Activated naive CD4-positive, alpha-beta T cell (primary cell): ENCODE measurements at regions not wholly inside any gene's neighbourhood (a gene's known extent, or its start where the extent isn't known, plus 50 kb on each side); places are given as distances from the start of the nearest gene placed in this dataset.
"Not testable (repeated sequence)": the region's sequence is repeated elsewhere in the genome, so short reads cannot be mapped to it uniquely, and the experiment has no call there.

ENCODE experiments used
- DNase-seq, 4 experiments: peaks; one replicate each; lab custom pipeline; 2025; lab: John Stamatoyannopoulos, UW

DNA sequence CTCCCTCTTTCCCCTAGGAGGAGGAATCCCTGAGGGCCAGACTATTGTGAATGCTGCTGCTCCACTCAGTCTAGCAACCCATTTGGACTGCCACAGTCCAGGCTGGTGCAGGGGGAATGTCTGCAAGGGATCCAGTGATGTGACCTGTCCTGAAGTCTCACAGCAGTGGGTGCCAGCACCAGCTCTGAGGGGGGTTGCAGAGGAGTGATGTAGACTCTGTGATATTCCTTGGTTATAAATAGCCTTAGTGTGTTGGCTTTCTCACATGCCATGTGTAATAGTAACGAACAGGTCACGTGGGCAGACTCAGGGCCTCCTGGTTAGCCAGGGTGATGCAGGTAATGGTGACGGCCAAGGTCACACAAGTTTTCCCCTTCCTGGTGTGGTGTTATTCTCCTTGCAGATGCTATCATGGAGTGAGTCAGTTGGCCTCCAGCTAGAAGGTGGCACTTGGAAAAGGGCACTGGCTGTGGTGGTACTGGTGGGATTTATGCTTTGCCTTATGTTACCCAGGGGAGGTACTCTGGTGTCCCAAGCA lies 404.4 kb downstream of the UTRN start:
- DNase-seq: no peak

- DNase-seq: no peak
These were observed 405.0 kb downstream of the UTRN start for GRCh38 chr6:144690133-144690532.

DNA sequence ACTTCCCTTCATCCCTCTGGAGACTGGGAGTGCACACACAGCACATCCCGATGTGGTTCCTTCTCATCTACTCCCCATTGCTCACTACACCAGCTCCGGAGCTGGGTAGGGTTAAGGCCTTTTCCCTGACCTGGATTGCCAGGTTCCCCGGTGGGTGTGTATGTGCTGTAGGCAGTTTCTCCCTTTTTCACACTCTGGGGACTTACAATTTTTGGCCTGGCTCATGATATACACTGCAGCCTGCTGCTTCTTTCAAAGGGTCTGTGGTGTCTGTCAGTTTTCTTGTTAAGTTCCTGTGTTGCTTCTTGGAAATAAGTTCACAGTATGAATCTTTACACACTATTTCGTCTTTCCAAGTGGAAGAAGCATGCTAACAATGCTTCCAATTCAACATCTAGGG lies 405.5 kb downstream of the UTRN start:
- DNase-seq: no peak

DNA sequence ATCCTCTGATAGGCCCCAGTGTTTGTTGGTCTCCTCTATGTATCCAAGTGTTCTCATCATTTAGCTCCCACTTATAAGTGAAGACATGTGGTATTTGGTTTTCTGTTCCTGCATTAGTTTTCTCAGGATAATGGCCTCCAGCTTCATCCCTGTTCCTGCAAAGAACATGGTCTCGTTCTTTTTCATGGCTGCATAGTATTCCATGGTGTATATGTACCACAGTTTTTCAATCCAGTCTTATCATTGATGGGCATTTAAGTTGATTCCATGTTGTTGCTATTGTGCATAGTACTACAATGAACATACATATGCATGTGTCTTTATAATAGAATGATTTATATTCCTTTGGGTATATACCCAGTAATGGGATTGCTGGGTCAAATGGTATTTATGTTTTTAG lies 406.9 kb downstream of the UTRN start:
- not testable (repeated sequence) for DNase-seq

GRCh38 chr6:144695858-144696533 lies 410.9 kb downstream of the UTRN start:
- no peak for DNase-seq

DNA sequence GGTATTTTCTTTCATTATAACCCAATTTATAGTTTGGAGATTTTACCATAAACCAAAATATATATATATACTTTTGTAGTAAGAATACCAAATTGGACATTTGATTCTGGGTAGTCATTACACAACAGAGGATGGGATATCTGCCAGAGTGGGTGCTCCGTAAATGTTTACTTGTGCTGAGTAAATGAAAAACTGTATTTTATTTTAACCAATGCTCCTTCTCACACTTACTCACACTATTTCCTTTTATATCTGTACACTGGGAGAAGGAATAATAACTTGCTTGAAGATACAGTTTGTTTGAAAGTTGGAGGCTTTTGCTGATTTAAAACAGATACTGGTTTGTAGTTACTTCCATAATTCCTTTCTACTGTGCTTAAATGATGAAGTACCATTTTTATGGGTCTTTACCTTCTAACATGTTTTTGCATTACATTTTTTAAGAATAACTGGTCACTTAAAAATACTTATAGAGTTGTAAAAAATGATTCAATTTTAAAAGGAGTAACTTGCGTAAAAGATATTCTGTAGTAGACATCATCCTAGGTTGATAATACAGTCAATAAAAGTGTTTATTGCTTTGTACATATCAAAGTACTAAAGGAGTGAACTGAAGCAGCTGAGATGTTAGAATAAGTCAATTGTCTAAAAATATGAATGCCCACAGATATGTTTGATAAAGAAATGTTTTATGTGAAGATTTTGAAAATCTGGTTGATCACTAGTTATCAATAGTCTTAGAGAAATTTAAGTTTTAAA lies 411.7 kb downstream of the UTRN start:
- DNase-seq: no peak

- no peak for DNase-seq
These were observed 412.2 kb downstream of the UTRN start for GRCh38 chr6:144697369-144697760.

DNA sequence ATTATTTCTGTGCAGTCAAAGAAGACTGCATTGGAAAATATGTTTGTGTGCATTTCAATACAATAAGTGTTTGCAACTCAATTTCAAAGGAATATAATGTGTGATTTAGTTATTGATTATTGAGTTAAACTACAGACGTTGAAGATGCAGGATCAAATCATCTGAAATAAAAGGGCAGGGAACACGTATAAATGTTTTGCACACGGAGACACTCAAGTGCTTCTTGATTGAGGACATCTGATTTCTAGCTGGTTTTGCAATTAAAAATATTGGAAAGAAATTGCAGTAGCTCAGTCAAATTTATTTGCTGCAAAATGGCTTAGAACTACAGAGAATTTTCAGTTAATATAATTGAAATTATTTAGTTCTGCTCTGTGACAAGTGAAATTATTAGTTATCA lies 412.7 kb downstream of the UTRN start:
- no peak for DNase-seq

- no peak for DNase-seq
These were observed 417.6 kb downstream of the UTRN start for GRCh38 chr6:144702781-144703180.

- no peak for DNase-seq
These were observed 425.1 kb downstream of the UTRN start for GRCh38 chr6:144710207-144710606.

GRCh38 chr6:144711661-144712060 lies 426.5 kb downstream of the UTRN start:
- DNase-seq: no peak

GRCh38 chr6:144712541-144712940 lies 427.4 kb downstream of the UTRN start:
- DNase-seq: no peak

GRCh38 chr6:144714021-144714712 lies 429.0 kb downstream of the UTRN start:
- no peak for DNase-seq

DNA sequence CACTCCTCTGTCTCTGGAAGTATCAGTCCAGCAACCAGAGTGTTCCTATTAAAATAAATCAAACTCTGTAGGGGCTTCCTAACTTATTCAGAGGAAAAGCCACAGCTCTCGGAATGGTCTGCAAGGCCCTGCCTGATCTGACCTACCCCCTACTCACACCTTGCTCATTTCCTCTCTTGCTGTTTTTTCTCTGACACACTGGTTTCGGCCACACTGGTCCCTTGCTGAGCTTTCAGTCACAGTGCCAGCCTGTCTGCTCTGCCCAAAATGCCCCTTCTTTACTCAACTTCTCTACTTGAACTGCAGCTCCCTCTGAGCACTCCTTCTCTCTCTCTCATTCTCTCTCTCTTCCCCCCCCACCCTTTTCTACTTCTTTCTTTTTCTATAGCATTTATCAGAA lies 430.2 kb downstream of the UTRN start:
- DNase-seq: no peak

DNA sequence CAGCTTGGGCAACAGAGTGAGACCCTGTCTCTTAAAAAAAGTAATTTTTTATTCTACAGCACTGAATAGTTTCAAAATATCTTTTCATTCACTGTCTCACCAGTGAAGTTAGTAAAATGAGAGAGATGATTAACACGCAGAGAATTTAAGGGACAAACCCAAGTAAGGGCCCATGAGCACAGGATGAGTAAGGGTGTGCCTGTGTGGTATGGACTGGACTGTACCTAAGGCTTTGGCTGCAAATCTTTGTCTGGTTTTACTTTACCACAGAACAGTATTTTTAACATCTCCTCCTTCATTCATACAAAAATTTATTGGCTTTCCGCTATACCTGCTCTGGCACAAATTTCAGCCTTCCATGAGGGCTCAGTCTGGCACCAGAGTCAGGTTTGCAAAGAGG lies 433.3 kb downstream of the UTRN start:
- no peak for DNase-seq

DNA sequence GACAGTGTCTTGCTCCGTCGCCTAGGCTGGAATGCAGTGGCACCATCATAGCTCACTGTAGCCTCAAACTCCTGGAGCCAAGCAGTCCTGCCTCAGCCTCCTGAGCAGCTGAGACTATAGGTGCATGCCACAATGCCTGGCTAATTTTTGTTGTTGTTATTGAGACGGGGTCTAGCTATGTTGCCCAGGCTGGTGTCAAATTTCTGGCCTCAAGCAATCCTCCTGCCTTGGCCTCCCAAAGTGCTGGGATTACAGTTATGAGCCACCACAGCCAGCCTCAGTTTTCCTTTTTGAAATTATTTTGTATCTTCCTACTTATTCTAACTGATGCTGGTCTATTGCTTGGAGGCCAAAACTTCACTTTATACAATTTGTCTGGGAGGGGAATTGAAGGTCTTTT lies 436.1 kb downstream of the UTRN start:
- no peak for DNase-seq

DNA sequence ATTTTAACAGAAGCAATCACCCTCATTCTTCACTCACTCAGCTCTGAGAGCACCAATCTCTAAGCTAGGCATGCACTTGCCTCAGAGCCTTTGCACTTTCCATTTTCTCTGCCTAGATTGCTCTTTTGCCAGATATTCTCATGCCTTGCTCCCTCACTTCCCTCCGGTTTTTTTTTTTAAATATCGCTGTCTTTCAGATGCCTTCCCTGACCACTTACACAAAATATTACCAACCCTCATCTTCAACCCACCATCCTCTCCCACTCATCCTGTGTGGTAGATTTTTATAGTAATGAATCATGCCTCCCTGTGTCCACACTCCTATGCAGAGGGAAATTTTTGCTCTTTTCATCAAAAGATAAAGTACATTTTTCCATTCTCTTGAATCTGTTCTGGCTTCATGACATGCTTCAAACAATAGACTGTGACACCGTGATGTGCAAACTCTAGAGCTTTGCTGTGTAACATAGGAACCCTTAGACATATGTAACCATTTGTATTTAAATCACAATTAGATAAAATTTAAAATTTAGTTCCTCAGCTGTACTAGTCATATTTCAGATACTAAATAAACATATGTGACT lies 437.1 kb downstream of the UTRN start:
- DNase-seq: no peak

DNA sequence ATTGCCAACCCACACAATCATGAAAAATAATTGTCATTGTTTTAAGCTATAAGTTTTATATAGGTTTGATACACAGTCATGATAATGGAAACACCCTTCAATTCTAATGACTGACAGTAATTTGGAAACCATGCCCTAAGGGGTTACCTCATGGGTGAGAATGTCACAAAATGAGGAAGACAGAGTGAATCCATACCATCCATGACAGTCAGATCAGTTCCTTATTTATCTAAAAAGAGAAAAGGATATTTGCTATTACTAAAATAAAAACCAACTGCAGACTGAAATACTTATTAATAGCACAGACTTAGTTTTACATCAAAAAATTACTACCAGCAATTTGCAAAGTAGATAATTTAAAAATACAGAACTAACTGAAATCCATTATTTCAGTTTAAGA lies 437.8 kb downstream of the UTRN start:
- no peak for DNase-seq

- no peak for DNase-seq
These were observed 438.3 kb downstream of the UTRN start for GRCh38 chr6:144723431-144723830.

GRCh38 chr6:144724818-144725217 lies 439.7 kb downstream of the UTRN start:
- DNase-seq: no peak

DNA sequence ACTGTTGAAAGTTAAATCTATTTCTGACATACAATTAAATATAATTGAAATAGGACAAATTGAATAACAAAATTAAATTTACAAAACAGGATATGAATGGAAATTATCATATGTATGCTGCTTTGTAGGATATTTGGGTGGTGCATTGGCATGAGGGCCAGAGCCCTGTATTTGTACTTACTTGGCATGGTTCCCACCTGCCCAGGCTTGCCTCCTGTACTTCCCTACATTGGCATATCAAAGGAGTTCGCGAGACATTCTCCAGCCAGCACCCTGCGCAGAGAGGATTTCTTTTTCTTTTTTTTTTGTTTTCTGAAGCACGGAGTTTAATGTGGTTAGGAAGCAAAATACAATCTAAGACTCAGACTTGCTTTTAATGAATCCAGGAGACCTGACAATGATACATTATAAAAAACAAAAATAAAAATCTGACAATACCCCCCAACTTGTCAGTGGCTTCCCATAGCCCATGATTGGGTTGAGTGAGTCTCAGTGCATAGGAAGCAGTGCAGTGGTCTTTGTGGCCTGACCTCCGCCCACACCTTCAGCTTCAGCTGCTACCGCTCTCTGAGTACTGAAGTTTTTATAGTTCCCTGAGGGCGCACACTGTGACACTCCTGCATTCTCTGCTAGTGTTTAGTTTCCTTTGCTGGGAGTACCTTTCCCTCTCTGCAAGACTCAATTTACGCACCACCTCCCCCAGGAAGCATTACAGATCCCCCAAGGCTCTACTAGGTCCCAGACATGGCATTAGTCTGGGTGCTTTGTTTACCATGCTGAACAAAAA lies 440.8 kb downstream of the UTRN start:
- DNase-seq: no peak

DNA sequence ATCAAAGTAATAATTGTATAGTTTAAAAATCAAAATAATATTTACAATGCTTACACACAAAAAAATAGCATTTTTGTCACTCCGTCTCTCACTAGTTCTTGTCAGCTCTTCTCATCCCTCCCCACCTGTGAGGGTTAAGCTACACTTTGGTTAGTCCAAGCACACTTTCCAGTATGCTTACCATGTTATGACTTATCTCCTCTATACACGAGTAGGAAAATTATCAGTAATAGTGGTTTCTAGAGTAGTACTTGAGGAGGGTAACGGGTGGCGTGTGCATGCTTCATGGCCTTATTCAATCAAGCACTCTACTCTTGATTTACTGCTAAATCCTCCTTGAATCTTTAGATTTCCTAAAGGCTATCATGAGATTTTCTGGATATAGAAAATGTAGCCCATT lies 443.7 kb downstream of the UTRN start:
- DNase-seq: no peak
